Fibroblast of skin of left quadriceps (primary cell): ENCODE measurements at regions not wholly inside any gene's neighbourhood (a gene's known extent, or its start where the extent isn't known, plus 50 kb on each side); places are given as distances from the start of the nearest gene placed in this dataset.

Experiments
- DNase-seq, 2 experiments: peaks; one replicate each; pipeline ENCODE4 v3.0.0-alpha.2; 2013; ENCODE audit warnings: low read depth in 2 of 2

DNA sequence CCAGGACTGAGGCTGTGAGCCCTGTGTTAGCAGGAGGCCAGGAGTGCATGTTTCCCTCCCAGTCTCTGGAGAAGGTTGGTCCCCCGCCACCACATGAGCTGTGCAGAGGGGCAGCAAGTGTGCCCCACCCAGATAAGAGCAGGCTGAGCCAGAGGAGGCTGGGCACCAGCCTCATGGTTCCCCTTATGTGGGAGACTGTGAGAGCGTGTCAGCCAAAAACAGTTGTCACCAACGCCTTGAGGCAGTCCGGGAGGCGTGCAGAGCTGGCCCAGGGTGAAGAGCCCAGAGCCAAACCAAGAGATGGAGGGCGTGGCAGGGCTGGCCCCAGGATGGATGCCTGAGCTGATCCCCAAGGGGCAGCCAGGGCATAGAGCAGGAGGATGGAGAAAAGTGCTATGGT, 128.7 kb upstream of the GLI2 start:
- DNase-seq: no peak

DNA sequence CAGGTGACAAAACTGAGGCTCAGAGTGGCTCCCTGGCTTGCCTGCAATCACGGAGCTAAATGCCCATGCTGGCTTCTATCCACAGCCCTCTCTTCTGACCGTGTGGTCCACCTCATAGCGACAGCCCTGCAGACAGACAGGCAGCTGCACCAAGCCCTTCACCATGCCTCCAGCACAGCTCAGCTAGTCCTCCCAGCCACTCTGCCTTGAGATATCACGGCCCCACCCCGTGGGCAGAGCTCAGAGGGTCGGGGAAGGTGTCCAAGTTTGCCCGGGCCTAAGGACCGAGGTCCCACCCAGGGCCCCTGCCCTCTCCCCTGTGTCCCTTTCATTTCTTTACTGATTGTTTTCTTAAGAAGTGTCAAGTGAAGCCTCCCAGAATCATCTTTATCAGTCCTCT, 128.2 kb upstream of the GLI2 start:
- no peak for DNase-seq

DNA sequence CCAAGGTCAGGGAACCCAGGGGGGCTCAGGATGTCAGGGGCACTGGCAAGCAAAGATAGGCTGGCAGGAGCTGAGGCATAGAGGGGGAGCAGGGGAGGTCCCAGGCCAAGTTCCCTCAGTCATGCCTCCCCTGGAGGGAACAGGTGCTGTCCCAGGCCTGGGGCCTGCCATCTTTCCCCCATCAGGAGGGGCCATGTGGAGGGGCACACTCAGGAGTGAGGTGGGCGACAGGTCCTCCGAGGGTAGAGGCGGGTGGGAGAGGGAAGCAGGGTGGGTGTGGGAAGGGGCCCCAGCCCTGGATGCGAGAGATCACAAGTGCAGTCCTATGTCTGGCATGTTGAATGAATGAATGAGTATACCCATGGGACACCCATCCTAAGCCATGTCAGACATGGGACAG, 127.7 kb upstream of the GLI2 start:
- no peak for DNase-seq

DNA sequence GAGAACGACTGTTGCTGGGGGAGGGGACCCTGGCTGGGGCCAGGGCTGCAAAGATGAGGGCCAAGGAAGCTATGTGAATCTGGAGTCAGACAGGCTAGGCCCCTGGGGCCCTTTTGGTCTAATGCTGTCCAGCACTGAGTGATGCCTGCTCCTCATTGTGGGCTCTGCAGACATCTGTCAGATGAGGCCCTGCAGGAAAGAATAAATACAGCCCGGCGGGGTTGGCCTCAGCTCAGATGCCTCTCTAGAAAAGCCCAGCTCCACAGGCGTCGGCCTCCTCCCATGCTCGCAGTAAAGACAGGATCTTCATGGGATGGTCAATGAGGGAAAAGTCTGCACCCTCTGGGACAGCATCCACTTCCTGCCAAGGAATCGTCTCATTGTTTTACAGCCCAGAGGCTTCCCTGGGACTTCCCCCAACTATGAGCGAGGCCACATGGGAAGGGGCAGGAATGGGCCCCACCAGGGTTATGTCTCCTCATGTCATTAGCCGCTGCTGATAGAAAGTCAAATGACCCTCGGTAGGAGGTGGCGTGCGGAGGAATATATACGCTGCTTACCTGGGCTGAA, 125.8 kb upstream of the GLI2 start:
- no peak for DNase-seq

DNA sequence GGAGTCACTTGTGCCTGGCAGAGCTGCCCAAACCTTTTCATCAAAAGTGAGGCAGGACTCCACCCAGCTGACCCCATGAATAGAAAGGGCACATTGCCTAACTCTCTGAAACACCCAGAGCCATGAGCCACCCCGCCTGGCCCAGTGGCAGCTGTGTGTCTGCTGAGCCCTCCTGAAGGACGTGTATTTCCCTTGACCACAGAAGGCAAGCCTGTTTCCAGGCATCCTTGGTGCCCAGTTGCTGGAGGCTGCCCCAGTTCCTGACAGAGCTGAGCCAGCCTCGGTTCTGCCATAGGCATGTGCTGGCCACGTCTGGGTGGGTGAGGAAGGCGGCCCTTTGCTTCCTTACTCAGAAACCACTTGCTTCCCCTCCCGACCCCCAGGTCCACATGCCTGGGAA, 124.7 kb upstream of the GLI2 start:
- DNase-seq: no peak

DNA sequence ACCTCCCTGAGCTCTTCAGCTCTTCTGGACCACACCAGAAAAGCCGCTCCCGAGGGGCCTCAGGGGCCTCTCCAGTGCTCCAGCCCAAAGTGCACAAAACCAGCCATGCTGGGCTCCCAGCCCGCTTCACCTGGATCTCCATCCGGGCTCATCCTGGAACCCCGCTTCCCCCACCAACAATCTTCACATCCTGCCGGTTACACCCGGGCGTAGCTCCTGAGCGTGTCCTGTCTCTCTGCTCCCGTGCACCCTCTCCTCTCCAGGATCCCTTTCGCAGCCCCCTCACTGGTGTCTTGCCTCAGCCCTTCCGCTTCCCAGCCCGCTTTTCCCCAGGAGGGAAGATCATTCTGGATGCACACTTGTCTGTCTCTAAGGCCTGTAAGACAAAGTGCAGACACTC, 123.7 kb upstream of the GLI2 start:
- no peak for DNase-seq

DNA sequence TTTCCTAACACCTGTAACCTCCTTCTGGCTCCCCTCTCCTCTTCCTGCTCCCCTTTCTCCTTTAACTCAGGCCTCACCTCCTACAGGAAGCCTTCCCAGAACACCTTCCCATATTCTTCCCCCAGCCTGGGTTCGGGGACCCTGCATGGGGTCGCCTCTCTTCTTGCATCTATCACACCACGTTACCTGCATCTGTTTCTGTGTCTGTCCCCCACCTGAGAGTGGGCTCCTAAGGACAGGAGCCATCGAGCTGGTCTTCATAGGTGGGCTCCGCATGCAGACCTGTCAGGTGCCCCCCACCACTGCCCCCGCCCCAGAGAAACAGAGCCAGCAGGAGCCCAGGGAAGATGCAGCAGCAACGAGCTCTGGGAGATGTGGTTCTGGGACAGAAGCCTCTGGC, 123.2 kb upstream of the GLI2 start:
- DNase-seq: no peak

DNA sequence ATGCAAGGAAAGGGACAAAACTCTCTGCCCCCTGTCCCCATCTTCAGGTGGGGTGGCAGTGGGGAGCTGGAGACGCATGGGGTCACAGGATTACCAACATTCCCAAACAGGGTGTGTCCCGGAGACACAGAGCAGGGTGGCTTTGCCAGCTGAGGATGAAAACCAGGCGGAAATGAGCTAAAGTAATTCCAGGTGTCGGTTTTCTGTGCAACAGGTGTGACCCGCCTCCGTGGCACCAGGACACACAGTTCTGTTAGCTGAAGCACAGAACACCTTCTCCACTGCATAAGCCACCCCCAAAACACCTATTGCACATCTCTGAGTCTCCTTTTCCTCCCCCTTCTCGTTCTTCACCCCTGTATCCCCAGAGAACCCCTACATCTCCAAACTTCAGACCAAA, 122.7 kb upstream of the GLI2 start:
- DNase-seq: no peak

DNA sequence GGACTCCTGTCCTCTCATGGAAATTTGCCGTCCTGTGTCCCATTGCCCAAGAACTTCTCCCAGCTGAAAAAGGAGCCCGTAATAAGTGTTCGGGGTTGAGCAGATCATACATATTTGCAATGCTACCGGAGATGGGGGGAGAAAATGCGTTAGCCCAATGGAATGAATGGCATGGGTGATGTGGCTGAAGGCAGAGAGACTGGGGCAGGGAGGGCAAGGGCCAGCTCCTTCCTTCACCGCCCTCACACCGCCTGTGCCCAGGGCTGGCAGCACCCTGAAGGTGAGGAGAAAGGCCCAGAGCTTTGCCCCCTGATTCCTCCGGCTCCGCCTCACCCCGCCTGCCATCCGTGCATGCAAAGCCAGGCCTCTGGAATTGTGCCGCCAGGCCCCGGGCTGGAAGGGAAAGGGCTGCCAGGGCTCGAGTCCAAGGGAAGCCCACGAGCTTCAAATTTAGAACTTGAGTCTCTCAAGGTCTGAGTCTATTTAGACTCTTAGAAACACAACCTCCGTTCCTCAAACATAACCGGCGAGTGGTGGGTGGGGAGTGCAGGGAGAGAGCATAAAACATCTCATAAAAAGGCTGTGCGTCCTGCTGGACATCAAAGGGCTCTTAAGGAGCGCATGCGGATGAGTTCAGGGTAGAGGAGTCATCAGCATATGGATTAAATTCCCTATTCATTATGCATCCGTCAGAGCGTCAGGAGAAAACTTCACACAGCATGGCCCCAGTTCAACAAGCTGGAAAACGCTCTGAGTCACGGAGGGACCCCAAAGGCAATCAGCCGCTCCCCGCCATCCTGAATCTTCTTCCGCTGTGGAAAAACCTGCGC, 121.7 kb upstream of the GLI2 start:
- peak; percentile 90 for DNase-seq

DNA sequence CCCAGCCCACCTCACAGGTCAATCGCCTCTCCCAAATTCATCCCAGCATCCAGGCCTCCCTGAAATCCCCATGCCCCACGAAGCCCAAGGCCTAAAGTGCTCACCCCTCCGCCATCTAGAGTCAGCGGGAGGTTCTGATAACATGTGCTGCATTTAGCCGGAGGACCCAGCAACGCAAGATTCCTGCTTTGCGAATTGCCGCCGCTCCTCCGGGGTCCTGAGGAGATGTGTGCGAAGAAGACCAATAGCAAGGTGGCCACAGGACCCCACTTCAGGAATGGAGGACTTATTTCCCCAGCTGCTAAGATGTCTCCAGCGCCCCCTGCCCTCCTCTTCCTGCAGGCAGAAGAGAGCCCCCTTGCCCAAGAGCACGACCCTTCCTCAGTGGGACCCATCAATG, 120.8 kb upstream of the GLI2 start:
- DNase-seq: no peak

DNA sequence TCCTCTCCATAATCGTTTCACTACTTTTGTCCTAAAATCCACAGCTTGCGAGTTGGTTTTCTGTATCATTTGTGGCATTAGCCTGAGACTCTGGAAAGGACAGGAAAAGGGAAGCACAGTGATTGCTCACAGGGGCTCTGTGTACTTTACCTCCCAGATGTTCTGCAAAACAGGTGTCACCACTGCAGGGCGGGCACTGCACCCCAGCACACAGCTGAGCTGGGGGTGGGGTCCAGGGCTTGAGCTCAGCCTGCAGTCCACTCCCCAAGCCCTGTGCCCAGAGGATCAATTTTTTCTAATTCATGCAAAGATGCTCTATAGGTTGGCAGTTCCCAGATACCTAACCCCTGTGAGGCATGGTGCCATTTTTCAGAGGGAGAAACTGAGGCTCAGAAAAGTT, 119.4 kb upstream of the GLI2 start:
- DNase-seq: no peak

DNA sequence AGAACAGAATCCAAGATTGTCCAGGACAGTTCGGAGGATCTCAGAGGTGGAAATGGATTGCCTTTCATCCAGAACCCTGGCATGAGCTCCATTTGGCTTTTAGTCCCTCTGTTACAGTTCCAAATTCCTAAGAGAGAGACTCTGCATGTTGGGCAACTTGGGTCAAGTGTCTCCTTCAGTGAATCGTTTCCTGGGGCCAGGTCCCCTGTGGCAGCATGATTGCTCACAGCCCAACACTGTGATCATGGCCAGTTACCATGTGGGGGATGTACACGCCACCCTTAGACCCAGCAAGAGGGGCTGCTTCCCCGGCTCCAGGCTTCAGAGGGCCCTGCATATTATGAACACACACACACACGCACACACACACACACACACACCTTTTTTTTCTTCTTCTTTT, 118.6 kb upstream of the GLI2 start:
- no peak for DNase-seq

DNA sequence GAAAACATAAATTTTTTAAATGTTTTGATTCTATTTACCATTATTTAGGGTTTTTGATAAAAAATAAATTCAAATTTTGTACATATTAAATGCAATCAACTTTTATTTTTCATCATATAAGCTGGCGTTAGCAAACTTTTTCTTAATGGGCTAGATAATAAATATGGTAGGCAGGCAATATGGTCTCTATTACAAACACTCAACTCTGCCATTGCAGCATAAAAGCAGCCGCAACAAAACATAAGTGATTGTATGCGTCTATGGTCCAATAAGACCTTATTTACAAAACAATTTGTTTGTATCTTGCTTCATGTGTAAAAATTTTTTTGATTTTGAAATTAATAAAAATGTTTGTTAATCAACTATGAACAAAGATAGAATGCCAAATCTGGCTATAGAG, 116.8 kb upstream of the GLI2 start:
- DNase-seq: no peak

DNA sequence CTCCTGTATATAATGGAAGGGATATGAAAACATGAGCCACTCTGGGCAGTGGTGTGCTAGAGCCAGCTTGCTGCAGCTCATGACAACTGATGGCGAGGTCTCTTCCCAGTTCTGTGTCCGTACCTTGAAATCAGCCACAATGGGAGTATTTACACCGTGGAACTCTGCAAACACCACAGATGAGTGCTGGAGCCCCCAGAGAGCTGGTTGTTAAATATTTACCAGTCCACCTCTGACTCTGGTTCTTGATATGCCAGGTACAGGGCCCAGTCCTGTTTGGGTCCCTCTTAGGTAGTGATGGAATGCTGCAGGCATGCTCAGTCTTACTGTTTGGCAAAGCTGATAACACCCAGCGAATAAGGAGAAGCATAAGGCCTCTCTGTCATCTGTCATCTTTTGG, 116.1 kb upstream of the GLI2 start:
- no peak for DNase-seq

DNA sequence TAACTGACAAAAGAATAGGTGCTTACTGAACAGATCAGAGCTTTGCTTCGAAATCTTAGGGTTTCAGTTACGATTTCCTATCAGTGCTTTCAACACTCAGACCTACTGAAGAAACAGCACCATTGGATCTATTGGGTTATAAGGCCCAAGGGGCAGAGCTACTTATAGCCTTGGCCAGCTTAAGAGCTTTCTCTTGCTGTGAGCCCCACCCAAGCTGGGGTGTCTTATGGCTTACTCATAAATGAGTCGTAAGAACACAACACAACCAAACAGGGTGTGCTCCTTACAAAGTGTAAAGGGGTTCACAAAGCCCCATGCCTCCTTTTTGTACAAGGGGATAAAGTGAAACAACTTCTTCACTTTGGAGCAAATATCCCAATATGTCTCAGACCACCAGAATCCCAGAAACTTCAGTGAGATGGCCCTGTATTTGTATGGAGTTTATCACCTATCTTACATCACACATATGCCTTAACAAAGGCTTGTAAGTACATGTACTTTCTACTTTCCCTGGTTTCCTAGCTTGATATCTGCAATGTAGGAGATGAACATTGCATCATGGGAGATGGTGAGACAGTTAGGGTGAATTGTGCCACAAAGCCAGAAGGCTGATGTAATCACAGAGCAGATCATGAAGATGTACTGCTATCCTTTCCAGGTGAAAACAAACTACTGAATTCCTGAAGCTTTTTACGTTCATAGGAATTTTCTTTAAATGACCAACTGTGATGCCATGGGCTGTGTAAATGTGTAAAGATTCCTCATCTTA, 115.5 kb upstream of the GLI2 start:
- DNase-seq: no peak

DNA sequence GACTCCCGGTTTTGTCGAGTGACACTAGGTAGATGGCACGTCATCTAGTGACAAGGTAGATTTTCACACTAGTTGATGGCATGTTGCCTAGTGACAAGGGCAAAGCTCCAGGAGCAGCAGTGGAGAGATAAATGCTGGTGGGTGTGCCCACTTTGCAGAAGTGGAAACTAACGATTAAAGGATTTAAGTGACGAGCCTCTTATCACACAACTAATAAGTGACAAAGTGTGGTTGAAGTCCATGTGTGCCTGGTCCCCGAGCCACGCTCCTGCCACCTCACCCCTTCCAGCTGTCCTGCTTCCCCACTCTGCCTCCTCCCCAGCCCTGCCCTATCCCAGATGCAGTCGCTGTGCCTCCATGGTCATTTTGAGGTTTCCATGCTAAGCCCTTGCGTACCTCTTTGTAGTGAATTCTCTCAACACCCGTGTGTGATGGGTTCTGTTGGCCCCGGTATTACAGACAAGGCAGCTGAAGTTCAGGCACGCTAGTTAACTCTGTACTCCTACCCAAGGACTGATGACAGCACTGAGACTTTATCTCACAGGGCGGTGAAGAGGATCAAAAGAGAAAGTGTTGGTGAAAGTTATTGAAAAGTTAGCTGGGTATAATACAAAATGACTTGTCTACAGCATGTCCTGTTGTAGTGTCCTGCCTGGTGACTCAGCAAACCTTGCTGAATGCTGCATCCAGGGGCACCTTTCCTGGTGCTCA, 113.4 kb upstream of the GLI2 start:
- DNase-seq: no peak

DNA sequence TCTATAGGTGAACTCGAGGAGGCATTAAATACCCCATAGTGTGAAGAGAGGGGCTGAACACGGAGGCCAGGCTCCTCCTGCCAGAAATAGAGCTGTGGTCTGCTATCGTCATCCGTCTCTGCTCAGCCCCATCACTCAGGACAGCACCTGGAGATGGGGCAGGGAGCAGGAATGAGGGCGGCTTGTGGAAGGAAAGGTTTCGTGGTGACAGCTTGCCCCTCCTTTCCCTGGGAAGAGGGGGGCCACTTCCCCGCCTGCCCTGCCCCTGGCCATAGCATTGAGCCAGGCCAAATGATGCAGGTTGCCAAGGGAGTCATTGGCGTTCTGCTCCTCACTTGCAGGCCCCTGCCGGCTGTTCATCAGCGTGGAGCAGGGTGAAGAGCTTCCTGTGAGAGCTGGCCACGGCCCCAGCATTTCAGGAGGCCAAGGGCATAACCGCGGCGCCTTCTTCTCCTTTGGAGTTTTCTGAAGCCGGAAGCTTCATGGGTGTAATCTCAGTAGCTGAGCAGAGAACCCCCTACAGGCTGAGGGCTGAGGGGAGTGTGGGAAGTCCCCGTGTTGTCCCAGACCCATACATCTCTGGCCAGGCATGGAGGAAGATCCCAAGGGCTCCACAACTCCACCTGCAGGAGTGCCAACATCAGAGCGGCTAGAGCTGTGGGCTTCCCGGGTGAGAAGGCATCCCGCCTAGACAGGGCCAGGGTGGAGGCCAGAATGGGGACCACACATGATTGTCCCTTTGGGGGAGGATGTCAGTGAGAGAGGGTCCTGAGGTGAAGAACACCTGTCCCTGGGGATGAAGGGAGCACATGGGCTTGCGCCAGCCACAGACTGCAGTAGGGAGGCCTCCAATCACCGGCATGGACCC, 112.5 kb upstream of the GLI2 start:
- DNase-seq: no peak

DNA sequence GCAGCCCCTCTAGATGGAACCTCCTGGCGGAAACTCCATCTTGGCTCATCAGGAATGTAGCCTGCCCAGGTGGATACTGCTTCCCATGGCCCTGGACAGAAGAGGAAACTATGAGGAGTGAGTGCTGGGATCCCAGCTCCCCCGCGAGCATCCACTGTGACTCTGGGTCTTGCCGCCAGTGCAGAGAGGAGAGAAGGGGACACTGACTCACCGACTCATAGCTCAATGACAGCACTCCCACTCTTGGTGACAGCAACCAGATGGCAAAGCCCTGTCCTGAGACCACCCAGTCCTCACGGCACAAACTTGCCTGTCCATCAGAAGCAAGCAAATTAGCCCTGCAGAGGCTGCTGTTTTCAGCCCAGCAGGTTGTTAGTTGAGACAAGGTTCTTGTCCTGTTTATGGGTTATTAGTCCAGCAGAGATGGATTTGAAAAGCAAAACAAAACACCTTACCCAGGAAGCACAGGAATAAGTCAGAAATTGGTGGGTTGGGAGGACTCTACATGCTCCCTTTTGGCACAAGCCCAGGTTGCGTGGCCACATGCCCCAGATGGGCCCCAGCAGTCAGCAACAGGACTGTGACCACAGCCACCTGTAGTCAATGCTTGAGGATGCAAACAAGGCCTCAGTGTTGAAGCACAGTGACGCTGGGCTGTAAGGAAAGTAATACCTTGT, 111.5 kb upstream of the GLI2 start:
- DNase-seq: no peak

DNA sequence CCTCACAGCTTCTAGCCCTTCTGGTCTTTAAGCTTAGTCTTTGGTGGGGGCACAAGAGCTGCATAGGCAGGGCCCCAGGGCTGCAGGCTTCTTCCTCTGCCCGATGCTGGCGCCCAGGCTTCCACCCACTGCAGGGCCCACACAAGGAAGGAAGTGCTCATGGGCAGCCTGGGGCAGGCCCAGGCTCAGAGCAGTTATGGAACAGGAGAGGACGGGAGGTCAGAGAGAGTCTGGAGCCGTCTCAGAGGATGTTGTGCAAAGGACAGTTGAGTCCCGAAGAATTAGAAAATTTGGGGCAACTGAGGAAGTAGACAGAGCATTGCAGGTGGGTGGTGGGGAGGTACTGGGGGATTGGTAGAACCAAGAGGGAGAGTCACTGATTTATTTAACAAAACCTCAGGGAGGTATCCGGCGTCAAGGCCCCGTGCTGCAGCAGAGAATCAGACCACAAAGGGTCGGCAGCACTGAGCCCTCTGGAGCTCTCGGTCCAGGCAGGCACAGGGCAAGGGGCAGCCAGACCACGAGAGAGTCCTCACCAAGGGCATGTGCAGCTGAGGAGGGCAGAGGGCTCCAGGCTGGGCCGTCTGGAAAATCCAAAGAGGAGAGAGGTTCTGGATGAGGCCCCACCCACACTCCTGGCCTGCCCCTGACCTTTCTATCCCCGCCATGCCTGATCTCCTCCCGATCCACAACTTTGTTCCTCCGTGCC, 110.8 kb upstream of the GLI2 start:
- DNase-seq: no peak

DNA sequence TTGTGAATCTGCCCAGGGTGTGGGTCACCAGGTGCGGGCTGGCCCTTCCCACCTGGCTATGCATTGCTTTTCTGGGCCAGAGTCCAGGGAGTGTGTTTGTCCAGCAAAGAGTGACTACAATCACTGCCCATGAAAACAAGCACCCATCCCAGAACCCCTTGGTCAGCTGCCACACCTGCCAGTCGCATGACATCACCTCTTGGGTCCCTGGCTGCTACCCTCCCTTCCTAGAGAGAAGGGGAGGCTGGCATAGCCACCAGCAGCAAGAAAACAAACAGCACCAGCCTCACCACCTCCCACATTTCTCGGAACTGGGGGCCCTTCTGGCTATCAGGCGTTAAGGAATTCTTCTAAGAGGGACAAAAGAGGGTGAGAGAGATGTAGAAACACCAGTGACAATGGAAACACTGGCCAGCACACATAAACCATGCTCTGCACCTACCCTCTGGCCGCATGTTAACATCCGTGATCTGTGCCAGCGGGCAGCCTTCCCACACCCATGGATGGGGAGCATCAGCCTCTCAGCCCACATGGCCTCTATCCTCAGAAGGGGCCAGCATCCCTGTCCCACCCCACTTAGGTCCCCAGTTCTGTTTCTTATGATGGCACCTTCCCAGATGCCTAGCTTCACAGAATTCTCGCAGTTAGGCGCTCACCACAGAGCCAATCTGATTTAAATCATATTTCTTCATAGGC, 109.7 kb upstream of the GLI2 start:
- DNase-seq: no peak
